IMR-90 (cell line): ENCODE measurements at regions not wholly inside any gene's neighbourhood (a gene's known extent, or its start where the extent isn't known, plus 50 kb on each side); places are given as distances from the start of the nearest gene placed in this dataset.

Experiments used
- ATAC-seq: fragments of 200-7000 bp; cut with Tn5 transposase; 2 replicates; pipeline ENCODE4 v1.9.1; 2020; ENCODE audit warnings: low read depth, mild to moderate bottlenecking, moderate library complexity
- BruUV-seq: library from RNA; stranded (reverse); fragments of 400-500 nt; replicated peaks from 2 replicates; lab custom pipeline; 2021; lab: Mats Ljungman, UMichigan
- CTCF ChIA-PET: fragments of 300-600 bp; formaldehyde crosslinking; extraction: SDS; loops from one replicate; lab custom pipeline; 2021; ENCODE audit warnings: antibody characterized with exemption; lab: Yijun Ruan, JAX
- POLR2A ChIA-PET: fragments of 300-600 bp; sonication (Branson Sonifier 250); formaldehyde crosslinking; loops from one replicate; lab custom pipeline; 2022; ENCODE audit warnings: antibody characterized with exemption; ENCODE audit not compliant: unreplicated experiment; lab: Charles Lee
- DNase-seq: peaks from one replicate; pipeline ENCODE4 v3.0.0; 2013
- H2AFZ ChIP-seq: replicated peaks from 2 replicates; pipeline ENCODE3; 2013; ENCODE audit warnings: low read length, mild to moderate bottlenecking; ENCODE audit not compliant: poor library complexity
- H2AK5ac ChIP-seq: 2 replicates; pipeline ENCODE4 v1.6.1; 2013; ENCODE audit warnings: low read depth, low read length, inconsistent platforms
- H2AK9ac ChIP-seq: replicated peaks from 2 replicates; pipeline ENCODE3; 2013; ENCODE audit warnings: mild to moderate bottlenecking, low read depth, low read length, moderate library complexity; ENCODE audit not compliant: poor library complexity
- H2BK120ac ChIP-seq: 2 replicates; pipeline ENCODE4 v1.6.1; 2013; ENCODE audit warnings: low read depth, low read length, inconsistent platforms
- H2BK15ac ChIP-seq: 3 replicates; pipeline ENCODE4 v1.6.1; 2013; ENCODE audit warnings: low read depth, low read length, inconsistent platforms
- H2BK20ac ChIP-seq: 2 replicates; pipeline ENCODE4 v1.6.1; 2013; ENCODE audit warnings: low read depth, mild to moderate bottlenecking, inconsistent platforms, low read length, moderate library complexity
- H2BK5ac ChIP-seq: 2 replicates; pipeline ENCODE4 v1.6.1; 2013; ENCODE audit warnings: mild to moderate bottlenecking, low read depth, low read length, inconsistent platforms; ENCODE audit not compliant: poor library complexity, severe bottlenecking
- H3K14ac ChIP-seq: replicated peaks from 2 replicates; pipeline ENCODE4 v1.6.1; 2013; ENCODE audit warnings: low read depth, low read length, inconsistent platforms
- H3K18ac ChIP-seq: 2 replicates; pipeline ENCODE4 v1.6.1; 2013; ENCODE audit warnings: low read depth, low read length, control low read depth
- H3K23ac ChIP-seq: 2 replicates; pipeline ENCODE4 v1.6.1; 2013; ENCODE audit warnings: low read depth, low read length, inconsistent platforms
- H3K27ac ChIP-seq: 2 replicates; pipeline ENCODE4 v1.5.1; 2013; ENCODE audit warnings: mild to moderate bottlenecking, control low read depth, low read length; ENCODE audit not compliant: insufficient read depth
- H3K27me3 ChIP-seq: 2 replicates; pipeline ENCODE4 v1.6.1; 2013; ENCODE audit warnings: low read length; ENCODE audit not compliant: control insufficient read depth, insufficient read depth
- H3K36me3 ChIP-seq: 2 replicates; pipeline ENCODE4 v1.6.1; 2013; ENCODE audit warnings: low read length, mixed read lengths; ENCODE audit not compliant: control insufficient read depth, insufficient read depth
- H3K4ac ChIP-seq: 2 replicates; pipeline ENCODE4 v1.6.1; 2013; ENCODE audit warnings: low read depth, low read length, inconsistent platforms
- H3K4me1 ChIP-seq: 2 replicates; pipeline ENCODE4 v1.6.1; 2013; ENCODE audit warnings: low read length, mixed read lengths; ENCODE audit not compliant: control insufficient read depth, insufficient read depth
- H3K4me2 ChIP-seq: 2 replicates; pipeline ENCODE4 v1.6.1; 2013; ENCODE audit warnings: low read depth, mild to moderate bottlenecking, control low read depth, low read length, moderate library complexity
- H3K4me3 ChIP-seq: 2 replicates; pipeline ENCODE4 v1.5.1; 2013; ENCODE audit warnings: low read depth, mild to moderate bottlenecking, control low read depth, low read length, moderate library complexity; ENCODE audit not compliant: insufficient read depth
- H3K56ac ChIP-seq: 2 replicates; pipeline ENCODE4 v1.6.1; 2013; ENCODE audit warnings: low read length, inconsistent platforms; ENCODE audit not compliant: insufficient read depth; ENCODE audit errors: extremely low read depth
- H3K79me1 ChIP-seq, 2 experiments: 2 replicates each; pipeline ENCODE4 v1.6.1; 2013; ENCODE audit warnings: low read length in 2 of 2, inconsistent platforms in 1 of 2, low read depth in 1 of 2
- H3K9ac ChIP-seq: 2 replicates; pipeline ENCODE4 v1.6.1; 2013; ENCODE audit warnings: low read depth, low read length, control low read depth
- H3K9me1 ChIP-seq: 2 replicates; pipeline ENCODE4 v1.6.1; 2013; ENCODE audit warnings: low read length, inconsistent platforms; ENCODE audit not compliant: insufficient read depth
- H3K9me3 ChIP-seq: 2 replicates; pipeline ENCODE4 v1.6.1; 2013; ENCODE audit warnings: low read length; ENCODE audit not compliant: control insufficient read depth, insufficient read depth
- H4K20me1 ChIP-seq: 2 replicates; pipeline ENCODE4 v1.6.1; 2013; ENCODE audit warnings: low read length, inconsistent platforms; ENCODE audit not compliant: insufficient read depth
- H4K5ac ChIP-seq: 2 replicates; pipeline ENCODE4 v1.6.1; 2013; ENCODE audit warnings: mild to moderate bottlenecking, low read depth, low read length, control low read depth
- H4K8ac ChIP-seq, 2 experiments: 2 replicates each; pipeline ENCODE4 v1.6.1; 2013; ENCODE audit warnings: low read depth in 2 of 2, low read length in 2 of 2, control low read depth in 1 of 2, inconsistent platforms in 1 of 2
- H4K91ac ChIP-seq: 2 replicates; pipeline ENCODE4 v1.6.1; 2013; ENCODE audit warnings: low read depth, low read length, inconsistent platforms; ENCODE audit not compliant: insufficient read depth
- BHLHE40 ChIP-seq: fragments of 150-350 bp; IDR thresholded peaks from 2 replicates; pipeline ENCODE4 v1.6.1; 2016; ENCODE audit warnings: mild to moderate bottlenecking, low read depth, low read length
- CEBPB ChIP-seq: IDR thresholded peaks from 2 replicates; pipeline ENCODE4 v1.6.1; 2012; ENCODE audit warnings: low read depth, low read length, improper control_type of control experiment
- CHD1 ChIP-seq: IDR thresholded peaks from 2 replicates; pipeline ENCODE4 v1.6.1; 2012; ENCODE audit warnings: low read depth, low read length, improper control_type of control experiment
- FOS ChIP-seq: fragments of 150-350 bp; IDR thresholded peaks from 2 replicates; pipeline ENCODE4 v1.6.1; 2016; ENCODE audit warnings: low read depth, low read length
- MAFK ChIP-seq: IDR thresholded peaks from 2 replicates; pipeline ENCODE4 v1.6.1; 2012; ENCODE audit warnings: low read depth, low read length, improper control_type of control experiment
- MAZ ChIP-seq: IDR thresholded peaks from 2 replicates; pipeline ENCODE4 v1.6.1; 2012; ENCODE audit warnings: low read depth, mild to moderate bottlenecking, low read length, improper control_type of control experiment, moderate library complexity, borderline replicate concordance
- MXI1 ChIP-seq: IDR thresholded peaks from 2 replicates; pipeline ENCODE4 v1.6.1; 2012; ENCODE audit warnings: low read depth, mild to moderate bottlenecking, low read length, moderate library complexity, borderline replicate concordance
- NFE2L2 ChIP-seq: fragments of 150-350 bp; IDR thresholded peaks from 2 replicates; pipeline ENCODE4 v1.6.1; 2016; ENCODE audit warnings: low read depth, mild to moderate bottlenecking, low read length
- POLR2A ChIP-seq: IDR thresholded peaks from 2 replicates; pipeline ENCODE4 v1.6.1; 2012; ENCODE audit warnings: mild to moderate bottlenecking, low read depth, low read length
- RAD21 ChIP-seq: IDR thresholded peaks from 2 replicates; pipeline ENCODE4 v1.6.1; 2012; ENCODE audit warnings: low read length, improper control_type of control experiment
- RCOR1 ChIP-seq: IDR thresholded peaks from 2 replicates; pipeline ENCODE4 v1.6.1; 2012; ENCODE audit warnings: mild to moderate bottlenecking, low read length, improper control_type of control experiment; ENCODE audit not compliant: insufficient replicate concordance
- RFX5 ChIP-seq: IDR thresholded peaks from 2 replicates; pipeline ENCODE4 v1.8.0; 2012; ENCODE audit warnings: low read depth, mild to moderate bottlenecking, low read length, moderate library complexity
- SMC3 ChIP-seq: fragments of 150-350 bp; IDR thresholded peaks from 2 replicates; pipeline ENCODE4 v1.6.1; 2016; ENCODE audit warnings: low read depth, mild to moderate bottlenecking, antibody characterized with exemption, low read length, moderate library complexity
- WGBS, 2 experiments: methylation state at CpG; one replicate each; pipeline versions ENCODE4 v1.1.5 to v1.1.7; 2013; ENCODE audit warnings: missing lambda C conversion rate in 2 of 2; ENCODE audit not compliant: insufficient read length in 1 of 2; ENCODE audit errors: extremely low coverage in 2 of 2; 5-methylcytosine and 5-hydroxymethylcytosine counted together
- dilution Hi-C: fragments of 300-500 bp; cut with HindIII; formaldehyde crosslinking; loops from one replicate; pipeline ENCODE4 v1.14.3; 2018; ENCODE audit warnings: low sequenced_read_pairs; ENCODE audit not compliant: unreplicated experiment
- in situ Hi-C: fragments of 300-500 bp; cut with MboI; formaldehyde crosslinking; loops from 3 replicates; pipeline ENCODE4 v1.14.3; 2019; ENCODE audit warnings: low sequenced_read_pairs, inconsistent platforms, mixed read lengths
- intact Hi-C: fragments of 100-400 bp; cut with micrococcal nuclease; formaldehyde crosslinking; loops from 2 replicates; pipeline ENCODE4 v1.10.0; 2022
- TF ChIP-seq, protein P1 (sequence below): fragments of 150-350 bp; IDR thresholded peaks from 2 replicates; pipeline ENCODE4 v1.6.1; 2017; ENCODE audit warnings: mild to moderate bottlenecking, antibody characterized with exemption, low read length, low read depth
- TF ChIP-seq, protein P2 (sequence below): conservative IDR thresholded peaks from 2 replicates; pipeline ENCODE4 v1.5.1; 2012; ENCODE audit warnings: mild to moderate bottlenecking, low read depth, low read length, improper control_type of control experiment
- TF ChIP-seq, protein P3 (sequence below): fragments of 150-350 bp; IDR thresholded peaks from 2 replicates; pipeline ENCODE4 v1.6.1; 2016; ENCODE audit warnings: low read depth, mild to moderate bottlenecking, low read length, moderate library complexity, borderline replicate concordance

DNA sequence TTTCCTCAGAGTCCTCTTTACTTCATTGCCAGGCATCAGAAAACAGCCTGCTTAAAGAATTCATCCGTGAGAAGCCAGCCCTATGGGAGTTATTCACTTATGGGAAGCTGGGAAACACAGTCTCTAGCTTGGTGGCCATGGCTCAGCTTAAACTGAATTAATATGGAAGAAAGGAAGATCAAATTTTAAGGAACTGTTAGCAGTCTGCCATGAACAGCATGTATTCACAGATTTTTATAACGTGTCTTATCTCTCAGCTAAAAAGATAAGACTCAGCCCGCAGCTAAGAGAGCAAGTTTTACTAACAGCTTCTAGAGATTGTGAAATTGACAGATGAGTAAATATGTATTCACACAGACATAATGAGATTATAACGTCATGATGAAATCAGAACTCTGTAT, 253.7 kb upstream of the RXFP2 start:
- Histone ChIP-seq H3K27me3 (no peaks in the 10 kb centered on the region; the same call in 1 of the 2 replicates), H3K9me3 (no peaks in the 10 kb centered on the region), H3K14ac (no peak overlapping the region), H2BK15ac (no peak overlapping the region), H2BK20ac (no peak overlapping the region), H4K5ac (no peak overlapping the region), H2AFZ (no peak overlapping the region), H2AK9ac (no peak overlapping the region), H3K23ac (no peak overlapping the region), H3K56ac (no peak overlapping the region), H3K4me2 (no peak overlapping the region), H2AK5ac (no peak overlapping the region), H4K8ac (no peak overlapping the region), H3K18ac (no peak overlapping the region), H3K4me1 (no peaks in the 10 kb centered on the region), H3K4me3 (no peak overlapping the region), H3K27ac (no peak overlapping the region), H2BK120ac (no peak overlapping the region), H3K9me1 (no peaks in the 10 kb centered on the region), H3K79me1 (no peaks in the 10 kb centered on the region), H3K36me3 (no peaks in the 10 kb centered on the region), H4K91ac (no peak overlapping the region), H3K9ac (no peak overlapping the region), H3K4ac (no peak overlapping the region), H2BK5ac (no peak overlapping the region), H4K20me1 (no peaks in the 10 kb centered on the region)
- ATAC-seq = no peak
- WGBS, 2 experiments = no CpG with 5 or more reads among the region's 4 CpGs
- no TSS peak for BruUV-seq
- intact Hi-C loops (no loop called here), dilution Hi-C loops (no loop called here), in situ Hi-C loops (no loop called here)
- ChIA-PET CTCF (no interaction called here), POLR2A (no interaction called here)
- TF ChIP-seq FOS (no peak), CHD1 (no peak), SMC3 (no peak), NFE2L2 (no peak), RCOR1 (no peak), POLR2A (no peak), MAZ (no peak), RAD21 (no peak), BHLHE40 (no peak), MXI1 (no peak), RFX5 (no peak), MAFK (no peak), CEBPB (no peak)
- TF ChIP-seq, protein P1, sequence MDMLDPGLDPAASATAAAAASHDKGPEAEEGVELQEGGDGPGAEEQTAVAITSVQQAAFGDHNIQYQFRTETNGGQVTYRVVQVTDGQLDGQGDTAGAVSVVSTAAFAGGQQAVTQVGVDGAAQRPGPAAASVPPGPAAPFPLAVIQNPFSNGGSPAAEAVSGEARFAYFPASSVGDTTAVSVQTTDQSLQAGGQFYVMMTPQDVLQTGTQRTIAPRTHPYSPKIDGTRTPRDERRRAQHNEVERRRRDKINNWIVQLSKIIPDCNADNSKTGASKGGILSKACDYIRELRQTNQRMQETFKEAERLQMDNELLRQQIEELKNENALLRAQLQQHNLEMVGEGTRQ = no peak
- TF ChIP-seq, protein P2, sequence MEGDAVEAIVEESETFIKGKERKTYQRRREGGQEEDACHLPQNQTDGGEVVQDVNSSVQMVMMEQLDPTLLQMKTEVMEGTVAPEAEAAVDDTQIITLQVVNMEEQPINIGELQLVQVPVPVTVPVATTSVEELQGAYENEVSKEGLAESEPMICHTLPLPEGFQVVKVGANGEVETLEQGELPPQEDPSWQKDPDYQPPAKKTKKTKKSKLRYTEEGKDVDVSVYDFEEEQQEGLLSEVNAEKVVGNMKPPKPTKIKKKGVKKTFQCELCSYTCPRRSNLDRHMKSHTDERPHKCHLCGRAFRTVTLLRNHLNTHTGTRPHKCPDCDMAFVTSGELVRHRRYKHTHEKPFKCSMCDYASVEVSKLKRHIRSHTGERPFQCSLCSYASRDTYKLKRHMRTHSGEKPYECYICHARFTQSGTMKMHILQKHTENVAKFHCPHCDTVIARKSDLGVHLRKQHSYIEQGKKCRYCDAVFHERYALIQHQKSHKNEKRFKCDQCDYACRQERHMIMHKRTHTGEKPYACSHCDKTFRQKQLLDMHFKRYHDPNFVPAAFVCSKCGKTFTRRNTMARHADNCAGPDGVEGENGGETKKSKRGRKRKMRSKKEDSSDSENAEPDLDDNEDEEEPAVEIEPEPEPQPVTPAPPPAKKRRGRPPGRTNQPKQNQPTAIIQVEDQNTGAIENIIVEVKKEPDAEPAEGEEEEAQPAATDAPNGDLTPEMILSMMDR = no peak
- TF ChIP-seq, protein P3, sequence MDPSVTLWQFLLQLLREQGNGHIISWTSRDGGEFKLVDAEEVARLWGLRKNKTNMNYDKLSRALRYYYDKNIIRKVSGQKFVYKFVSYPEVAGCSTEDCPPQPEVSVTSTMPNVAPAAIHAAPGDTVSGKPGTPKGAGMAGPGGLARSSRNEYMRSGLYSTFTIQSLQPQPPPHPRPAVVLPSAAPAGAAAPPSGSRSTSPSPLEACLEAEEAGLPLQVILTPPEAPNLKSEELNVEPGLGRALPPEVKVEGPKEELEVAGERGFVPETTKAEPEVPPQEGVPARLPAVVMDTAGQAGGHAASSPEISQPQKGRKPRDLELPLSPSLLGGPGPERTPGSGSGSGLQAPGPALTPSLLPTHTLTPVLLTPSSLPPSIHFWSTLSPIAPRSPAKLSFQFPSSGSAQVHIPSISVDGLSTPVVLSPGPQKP = no peak
- DNase-seq = no peak
